A549 (cell line): ENCODE measurements at regions not wholly inside any gene's neighbourhood (a gene's known extent, or its start where the extent isn't known, plus 50 kb on each side); places are given as distances from the start of the nearest gene placed in this dataset.

Source experiments
- ATAC-seq, 2 experiments: fragments of 200-7000 bp in 1 of 2; fragments of >200 bp in 1 of 2; cut with Nextera tagmentation in 1 of 2; cut with Tn5 transposase in 1 of 2; 3 replicates each; pipeline versions ENCODE4 v1.8.0 to v1.9.1; 2018 to 2020; ENCODE audit warnings: mild to moderate bottlenecking in 1 of 2, moderate library complexity in 1 of 2
- CTCF ChIA-PET: fragments of 300-600 bp; sonication (Branson Sonifier 250); formaldehyde crosslinking; extraction: SDS; loops from one replicate; lab custom pipeline; 2021; ENCODE audit warnings: antibody characterized with exemption, inconsistent platforms; lab: Yijun Ruan, JAX
- POLR2A ChIA-PET: fragments of 350-600 bp; formaldehyde crosslinking; extraction: SDS; loops from one replicate; lab custom pipeline; 2021; ENCODE audit warnings: antibody characterized with exemption, inconsistent platforms; lab: Yijun Ruan, JAX
- DNase-seq, 2 experiments: peaks; one replicate each; pipeline versions ENCODE4 v3.0.0 to v3.0.0-alpha.2; 2011 to 2016; ENCODE audit warnings: low read depth in 1 of 2, low spot score in 1 of 2
- FAIRE-seq: peaks from 2 replicates; lab custom pipeline; 2011; peaks lifted over from hg19 to GRCh38; lab: Jason Lieb, UNC
- H3K27ac ChIP-seq, 2 experiments: fragments of >200 bp; sonication (Bioruptor Twin); formaldehyde crosslinking; 3 replicates each; pipeline ENCODE4 v1.5.1; 2016 to 2017
- H3K4me1 ChIP-seq: fragments of >200 bp; sonication (Bioruptor Twin); formaldehyde crosslinking; 3 replicates; pipeline ENCODE4 v1.6.1; 2016
- H3K4me2 ChIP-seq: fragments of >200 bp; sonication (Bioruptor Twin); formaldehyde crosslinking; 3 replicates; pipeline ENCODE4 v1.6.1; 2016
- H3K4me3 ChIP-seq: fragments of >200 bp; sonication (Bioruptor Twin); formaldehyde crosslinking; 3 replicates; pipeline ENCODE4 v1.5.1; 2016
- H3K9me3 ChIP-seq: fragments of >200 bp; sonication (Bioruptor Twin); formaldehyde crosslinking; 3 replicates; pipeline ENCODE4 v1.6.1; 2016
- CBX8 ChIP-seq: fragments of 200-600 bp; sonication (generic); IDR thresholded peaks from 2 replicates; pipeline ENCODE4 v1.6.1; 2016
- CHD2 ChIP-seq: fragments of 150-350 bp; IDR thresholded peaks from 2 replicates; pipeline ENCODE4 v1.6.1; 2014; ENCODE audit warnings: low read length; ENCODE audit not compliant: partially characterized antibody
- EP300 ChIP-seq, 2 experiments: fragments of >200 bp; sonication (Bioruptor Twin); formaldehyde crosslinking; IDR thresholded peaks; 2 replicates in 1 of 2; 3 replicates in 1 of 2; pipeline ENCODE4 v1.6.1; 2016 to 2017
- ESRRA ChIP-seq: fragments of 150-350 bp; IDR thresholded peaks from 2 replicates; pipeline ENCODE4 v1.6.1; 2014; ENCODE audit warnings: mild to moderate bottlenecking, low read length, borderline replicate concordance
- FOSB ChIP-seq: fragments of 250-450 bp; sonication (Bioruptor Pico); IDR thresholded peaks from 2 replicates; pipeline ENCODE4 v1.5.0; 2020; ENCODE audit warnings: mild to moderate bottlenecking, moderate library complexity
- FOXS1 ChIP-seq: fragments of 250-450 bp; sonication (Bioruptor Pico); IDR thresholded peaks from 2 replicates; pipeline ENCODE4 v1.5.0; 2020; ENCODE audit warnings: mild to moderate bottlenecking, moderate library complexity
- HOXB5 ChIP-seq: fragments of 250-450 bp; sonication (Bioruptor Pico); IDR thresholded peaks from 2 replicates; pipeline ENCODE4 v1.5.0; 2020; ENCODE audit warnings: mild to moderate bottlenecking, moderate library complexity
- JUN ChIP-seq, 2 experiments: fragments of >200 bp; sonication (Bioruptor Twin); formaldehyde crosslinking; IDR thresholded peaks; 2 replicates in 1 of 2; 3 replicates in 1 of 2; pipeline ENCODE4 v1.6.1; 2016 to 2017
- MYC ChIP-seq: IDR thresholded peaks from 2 replicates; pipeline ENCODE4 v1.6.1; 2012; ENCODE audit warnings: mild to moderate bottlenecking, inconsistent platforms, low read length, improper control_type of control experiment, borderline replicate concordance
- PBX3 ChIP-seq: IDR thresholded peaks from 2 replicates; pipeline ENCODE4 v1.6.1; 2012
- PHF8 ChIP-seq: fragments of 200-600 bp; sonication (generic); IDR thresholded peaks from 2 replicates; pipeline ENCODE4 v1.6.1; 2016; ENCODE audit warnings: low read depth, mild to moderate bottlenecking, antibody characterized with exemption, moderate library complexity, borderline replicate concordance
- POLR2AphosphoS2 ChIP-seq: conservative IDR thresholded peaks from 2 replicates; pipeline ENCODE4 v1.6.1; 2012; ENCODE audit warnings: low read length, improper control_type of control experiment, inconsistent platforms
- RCOR1 ChIP-seq: fragments of 150-350 bp; IDR thresholded peaks from 2 replicates; pipeline ENCODE4 v1.6.1; 2014; ENCODE audit warnings: antibody characterized with exemption, low read length, low read depth
- REST ChIP-seq: fragments of 200-600 bp; sonication (generic); IDR thresholded peaks from 2 replicates; pipeline ENCODE4 v1.6.1; 2016; ENCODE audit warnings: antibody characterized with exemption, mild to moderate bottlenecking, moderate library complexity
- SMC3 ChIP-seq: fragments of >200 bp; sonication (Bioruptor Twin); formaldehyde crosslinking; IDR thresholded peaks from 3 replicates; pipeline ENCODE4 v1.6.1; 2018; ENCODE audit warnings: inconsistent platforms
- TFCP2L1 ChIP-seq: fragments of 250-450 bp; sonication (Bioruptor Pico); IDR thresholded peaks from 2 replicates; pipeline ENCODE4 v1.5.0; 2021; ENCODE audit warnings: mild to moderate bottlenecking
- TP53 ChIP-seq: fragments of 250-450 bp; sonication (Bioruptor Pico); IDR thresholded peaks from 2 replicates; pipeline ENCODE4 v1.5.0; 2021; ENCODE audit warnings: mild to moderate bottlenecking, moderate library complexity
- ZC3H11A ChIP-seq: fragments of 450-650 bp; IDR thresholded peaks from 2 replicates; pipeline ENCODE4 v1.6.1; 2014; ENCODE audit warnings: antibody characterized with exemption, mild to moderate bottlenecking
- WGBS: methylation state at CpG from one replicate; pipeline ENCODE4 v1.1.6; 2017; ENCODE audit errors: missing lambda C conversion rate; 5-methylcytosine and 5-hydroxymethylcytosine counted together
- TF ChIP-seq, protein P1 (sequence below): fragments of 150-350 bp; IDR thresholded peaks from 2 replicates; pipeline ENCODE4 v1.6.1; 2014; ENCODE audit warnings: low read depth, mild to moderate bottlenecking, low read length
- TF ChIP-seq, protein P2 (sequence below): fragments of >200 bp; sonication (Bioruptor Twin); formaldehyde crosslinking; IDR thresholded peaks from 3 replicates; pipeline ENCODE4 v1.6.1; 2016

GRCh38 chr7:57820477-57820876 is 370.5 kb downstream of the ZNF716 start:
- no peak overlapping the region for H3K4me2 ChIP-seq
- no peaks in the 10 kb centered on the region; the same call in 2 of the 3 replicates for H3K9me3 ChIP-seq
- no peaks in the 10 kb centered on the region for H3K4me1 ChIP-seq
- CTCF ChIA-PET: no interaction called here
- 34% methylated on average over 16 of the region's 16 CpGs for WGBS
- H3K4me3 ChIP-seq: no peak overlapping the region
- POLR2A ChIA-PET: no interaction called here
- FAIRE-seq: no peak
- no peak overlapping the region for H3K27ac ChIP-seq
- ATAC-seq: no peak
- no peak for DNase-seq
- no peak for TF ChIP-seq PBX3
- TF ChIP-seq RCOR1: no peak
- TF ChIP-seq TP53: no peak
- TF ChIP-seq CBX8: no peak
- TF ChIP-seq EP300 (IDR thresholded peaks at IDR 0.05): no peak
- no peak for TF ChIP-seq CHD2
- no peak for TF ChIP-seq FOXS1 (CRISPR knock-in tag)
- TF ChIP-seq ESRRA: no peak
- TF ChIP-seq ZC3H11A: no peak
- TF ChIP-seq JUN (IDR thresholded peaks at IDR 0.05): no peak
- no peak for TF ChIP-seq MYC
- TF ChIP-seq SMC3: no peak
- TF ChIP-seq POLR2AphosphoS2: no peak
- TF ChIP-seq, protein P1, sequence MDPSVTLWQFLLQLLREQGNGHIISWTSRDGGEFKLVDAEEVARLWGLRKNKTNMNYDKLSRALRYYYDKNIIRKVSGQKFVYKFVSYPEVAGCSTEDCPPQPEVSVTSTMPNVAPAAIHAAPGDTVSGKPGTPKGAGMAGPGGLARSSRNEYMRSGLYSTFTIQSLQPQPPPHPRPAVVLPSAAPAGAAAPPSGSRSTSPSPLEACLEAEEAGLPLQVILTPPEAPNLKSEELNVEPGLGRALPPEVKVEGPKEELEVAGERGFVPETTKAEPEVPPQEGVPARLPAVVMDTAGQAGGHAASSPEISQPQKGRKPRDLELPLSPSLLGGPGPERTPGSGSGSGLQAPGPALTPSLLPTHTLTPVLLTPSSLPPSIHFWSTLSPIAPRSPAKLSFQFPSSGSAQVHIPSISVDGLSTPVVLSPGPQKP: no peak
- TF ChIP-seq, protein P2, sequence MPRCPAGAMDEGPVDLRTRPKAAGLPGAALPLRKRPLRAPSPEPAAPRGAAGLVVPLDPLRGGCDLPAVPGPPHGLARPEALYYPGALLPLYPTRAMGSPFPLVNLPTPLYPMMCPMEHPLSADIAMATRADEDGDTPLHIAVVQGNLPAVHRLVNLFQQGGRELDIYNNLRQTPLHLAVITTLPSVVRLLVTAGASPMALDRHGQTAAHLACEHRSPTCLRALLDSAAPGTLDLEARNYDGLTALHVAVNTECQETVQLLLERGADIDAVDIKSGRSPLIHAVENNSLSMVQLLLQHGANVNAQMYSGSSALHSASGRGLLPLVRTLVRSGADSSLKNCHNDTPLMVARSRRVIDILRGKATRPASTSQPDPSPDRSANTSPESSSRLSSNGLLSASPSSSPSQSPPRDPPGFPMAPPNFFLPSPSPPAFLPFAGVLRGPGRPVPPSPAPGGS: no peak
- no peak for TF ChIP-seq PHF8
- no peak for TF ChIP-seq HOXB5 (CRISPR knock-in tag)
- TF ChIP-seq TFCP2L1 (CRISPR knock-in tag): no peak
- TF ChIP-seq REST: no peak
- no peak for TF ChIP-seq FOSB (CRISPR knock-in tag)
